K562 (cell line): ENCODE measurements at regions not wholly inside any gene's neighbourhood (a gene's known extent, or its start where the extent isn't known, plus 50 kb on each side); places are given as distances from the start of the nearest gene placed in this dataset.

Experiments
- GABPB2 ChIP-seq: fragments of 250-450 bp; sonication (Bioruptor Pico); conservative IDR thresholded peaks from 2 replicates; pipeline ENCODE4 v1.5.1; 2021; ENCODE audit warnings: mild to moderate bottlenecking
- ZNF140 ChIP-seq: fragments of 250-450 bp; sonication (Bioruptor Pico); IDR thresholded peaks from 2 replicates; pipeline ENCODE4 v1.8.0; 2021; ENCODE audit warnings: moderate library complexity, mild to moderate bottlenecking, inconsistent platforms
- TF ChIP-seq, protein P1 (sequence below), 3 experiments: IDR thresholded peaks in 2 of 3; conservative IDR thresholded peaks in 1 of 3; 2 replicates each; pipeline ENCODE4 v1.5.1; 2011 to 2012; ENCODE audit warnings: low read length in 3 of 3, mild to moderate bottlenecking in 3 of 3, control low read depth in 2 of 3, improper control_type of control experiment in 1 of 3, inconsistent platforms in 1 of 3, low read depth in 1 of 3, mixed read lengths in 1 of 3, moderate library complexity in 1 of 3; ENCODE audit not compliant: insufficient read depth in 2 of 3
- TF ChIP-seq, protein P2 (sequence below): fragments of 250-450 bp; sonication (Bioruptor Pico); IDR thresholded peaks from 2 replicates; pipeline ENCODE4 v1.5.0; 2020; ENCODE audit warnings: mild to moderate bottlenecking
- TF ChIP-seq, protein P3 (sequence below): fragments of 450-650 bp; conservative IDR thresholded peaks from 2 replicates; pipeline ENCODE4 v1.6.1; 2016; ENCODE audit warnings: missing genetic modification characterization, low read depth, mild to moderate bottlenecking, control low read depth, missing compliant biosample characterization
- TF ChIP-seq, protein P4 (sequence below): sonication (generic); formaldehyde crosslinking; IDR thresholded peaks from 2 replicates; pipeline ENCODE4 v1.5.0; 2020; ENCODE audit warnings: missing genetic modification reagents

DNA sequence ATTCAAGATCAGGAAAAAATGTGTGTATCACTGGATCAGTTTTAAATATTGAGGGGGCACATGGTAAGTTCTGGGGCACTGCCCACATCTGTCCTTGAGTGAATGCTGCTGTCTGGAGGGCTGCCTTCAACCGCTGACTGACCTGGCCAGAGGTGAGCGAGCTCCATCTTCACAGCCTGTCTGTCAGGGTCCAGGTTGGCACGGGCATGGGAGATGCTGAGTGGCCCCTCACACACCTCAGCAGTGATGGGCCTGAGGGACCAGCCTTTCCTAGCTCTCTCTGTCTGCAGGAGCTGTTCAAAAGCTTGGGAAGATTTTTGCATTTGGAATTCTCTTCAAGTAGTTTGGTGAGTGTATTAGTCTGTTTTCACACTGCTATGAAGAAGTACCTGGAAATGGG lies 114.8 kb upstream of the ALKAL2 start:
- TF ChIP-seq, protein P1, sequence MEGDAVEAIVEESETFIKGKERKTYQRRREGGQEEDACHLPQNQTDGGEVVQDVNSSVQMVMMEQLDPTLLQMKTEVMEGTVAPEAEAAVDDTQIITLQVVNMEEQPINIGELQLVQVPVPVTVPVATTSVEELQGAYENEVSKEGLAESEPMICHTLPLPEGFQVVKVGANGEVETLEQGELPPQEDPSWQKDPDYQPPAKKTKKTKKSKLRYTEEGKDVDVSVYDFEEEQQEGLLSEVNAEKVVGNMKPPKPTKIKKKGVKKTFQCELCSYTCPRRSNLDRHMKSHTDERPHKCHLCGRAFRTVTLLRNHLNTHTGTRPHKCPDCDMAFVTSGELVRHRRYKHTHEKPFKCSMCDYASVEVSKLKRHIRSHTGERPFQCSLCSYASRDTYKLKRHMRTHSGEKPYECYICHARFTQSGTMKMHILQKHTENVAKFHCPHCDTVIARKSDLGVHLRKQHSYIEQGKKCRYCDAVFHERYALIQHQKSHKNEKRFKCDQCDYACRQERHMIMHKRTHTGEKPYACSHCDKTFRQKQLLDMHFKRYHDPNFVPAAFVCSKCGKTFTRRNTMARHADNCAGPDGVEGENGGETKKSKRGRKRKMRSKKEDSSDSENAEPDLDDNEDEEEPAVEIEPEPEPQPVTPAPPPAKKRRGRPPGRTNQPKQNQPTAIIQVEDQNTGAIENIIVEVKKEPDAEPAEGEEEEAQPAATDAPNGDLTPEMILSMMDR (IDR thresholded peaks at IDR 0.05 in 2 of 3, conservative IDR thresholded peaks at IDR 0.05 in 1 of 3; ENCODE audit: insufficient read depth in 2 of 3, low read depth in 1 of 3, low read length in 3 of 3) = no peak
- no peak for TF ChIP-seq ZNF140 (CRISPR knock-in tag)
- TF ChIP-seq, protein P2, sequence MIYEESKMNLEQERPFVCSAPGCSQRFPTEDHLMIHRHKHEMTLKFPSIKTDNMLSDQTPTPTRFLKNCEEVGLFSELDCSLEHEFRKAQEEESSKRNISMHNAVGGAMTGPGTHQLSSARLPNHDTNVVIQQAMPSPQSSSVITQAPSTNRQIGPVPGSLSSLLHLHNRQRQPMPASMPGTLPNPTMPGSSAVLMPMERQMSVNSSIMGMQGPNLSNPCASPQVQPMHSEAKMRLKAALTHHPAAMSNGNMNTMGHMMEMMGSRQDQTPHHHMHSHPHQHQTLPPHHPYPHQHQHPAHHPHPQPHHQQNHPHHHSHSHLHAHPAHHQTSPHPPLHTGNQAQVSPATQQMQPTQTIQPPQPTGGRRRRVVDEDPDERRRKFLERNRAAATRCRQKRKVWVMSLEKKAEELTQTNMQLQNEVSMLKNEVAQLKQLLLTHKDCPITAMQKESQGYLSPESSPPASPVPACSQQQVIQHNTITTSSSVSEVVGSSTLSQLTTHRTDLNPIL (CRISPR knock-in tag) = no peak
- TF ChIP-seq GABPB2 (CRISPR knock-in tag) = no peak
- TF ChIP-seq, protein P3, sequence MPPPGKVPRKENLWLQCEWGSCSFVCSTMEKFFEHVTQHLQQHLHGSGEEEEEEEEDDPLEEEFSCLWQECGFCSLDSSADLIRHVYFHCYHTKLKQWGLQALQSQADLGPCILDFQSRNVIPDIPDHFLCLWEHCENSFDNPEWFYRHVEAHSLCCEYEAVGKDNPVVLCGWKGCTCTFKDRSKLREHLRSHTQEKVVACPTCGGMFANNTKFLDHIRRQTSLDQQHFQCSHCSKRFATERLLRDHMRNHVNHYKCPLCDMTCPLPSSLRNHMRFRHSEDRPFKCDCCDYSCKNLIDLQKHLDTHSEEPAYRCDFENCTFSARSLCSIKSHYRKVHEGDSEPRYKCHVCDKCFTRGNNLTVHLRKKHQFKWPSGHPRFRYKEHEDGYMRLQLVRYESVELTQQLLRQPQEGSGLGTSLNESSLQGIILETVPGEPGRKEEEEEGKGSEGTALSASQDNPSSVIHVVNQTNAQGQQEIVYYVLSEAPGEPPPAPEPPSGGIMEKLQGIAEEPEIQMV (tag) = no peak
- TF ChIP-seq, protein P4, sequence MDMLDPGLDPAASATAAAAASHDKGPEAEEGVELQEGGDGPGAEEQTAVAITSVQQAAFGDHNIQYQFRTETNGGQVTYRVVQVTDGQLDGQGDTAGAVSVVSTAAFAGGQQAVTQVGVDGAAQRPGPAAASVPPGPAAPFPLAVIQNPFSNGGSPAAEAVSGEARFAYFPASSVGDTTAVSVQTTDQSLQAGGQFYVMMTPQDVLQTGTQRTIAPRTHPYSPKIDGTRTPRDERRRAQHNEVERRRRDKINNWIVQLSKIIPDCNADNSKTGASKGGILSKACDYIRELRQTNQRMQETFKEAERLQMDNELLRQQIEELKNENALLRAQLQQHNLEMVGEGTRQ (CRISPR knock-in tag) = no peak
